ENCODE measurements at regions not wholly inside any gene's neighbourhood (a gene's known extent, or its start where the extent isn't known, plus 50 kb on each side); places are given as distances from the start of the nearest gene placed in this dataset.

- H3K9me3 ChIP-seq (ENCODE audit: low read depth): no peaks in the 10 kb centered on the region
- DNase-seq (ENCODE audit: low read depth in 1 of 2, low spot score in 1 of 2): no peak
- no peak overlapping the region for H3K4me3 ChIP-seq
- H3K4me1 ChIP-seq (ENCODE audit: low read depth): no peaks in the 10 kb centered on the region
- TF ChIP-seq CTCF (IDR thresholded peaks at IDR 0.05; ENCODE audit: low read depth, low read length): no peak
- no peaks in the 10 kb centered on the region for H3K27me3 ChIP-seq
- no peaks in the 10 kb centered on the region for H3K36me3 ChIP-seq
- H3K27ac ChIP-seq: no peak overlapping the region
Measured at GRCh38 chr22:27422442-27422841, 379.1 kb downstream of the MN1 start.

- no peaks in the 10 kb centered on the region for H3K4me1 ChIP-seq (ENCODE audit: low read depth)
- no peak for TF ChIP-seq CTCF (IDR thresholded peaks at IDR 0.05; ENCODE audit: low read depth, low read length)
- peak in 1 of 2 donors; percentile 63 for DNase-seq (ENCODE audit: low read depth in 1 of 2, low spot score in 1 of 2)
- H3K27ac ChIP-seq: no peak overlapping the region
- H3K9me3 ChIP-seq (ENCODE audit: low read depth): no peaks in the 10 kb centered on the region
- no peaks in the 10 kb centered on the region for H3K36me3 ChIP-seq
- no peaks in the 10 kb centered on the region for H3K27me3 ChIP-seq
- no peak overlapping the region for H3K4me3 ChIP-seq
Measured at GRCh38 chr22:27424319-27424718, 377.2 kb downstream of the MN1 start.

- H3K36me3 ChIP-seq: no peaks in the 10 kb centered on the region
- no peak for TF ChIP-seq CTCF (IDR thresholded peaks at IDR 0.05; ENCODE audit: low read depth, low read length)
- no peak overlapping the region for H3K4me3 ChIP-seq
Measured at GRCh38 chr22:27429476-27429875, 372.1 kb downstream of the MN1 start.

GRCh38 chr22:27431081-27431480, 370.5 kb downstream of the MN1 start:
- Histone ChIP-seq H3K27me3 (no peaks in the 10 kb centered on the region), H3K27ac (peak overlapping the region; percentile 65), H3K9me3 (ENCODE audit: low read depth) (no peaks in the 10 kb centered on the region), H3K36me3 (no peaks in the 10 kb centered on the region), H3K4me3 (no peak overlapping the region), H3K4me1 (ENCODE audit: low read depth) (peaks cover 26% of the 10 kb centered on the region)
- peak in 1 of 2 donors; percentile 65 for DNase-seq (ENCODE audit: low read depth in 1 of 2, low spot score in 1 of 2)
- TF ChIP-seq CTCF (IDR thresholded peaks at IDR 0.05; ENCODE audit: low read depth, low read length): no peak

More at GRCh38 chr22:27429476-27429875, 372.1 kb downstream of the MN1 start:
- no peak overlapping the region for H3K27ac ChIP-seq
- no peaks in the 10 kb centered on the region for H3K27me3 ChIP-seq
- no peak for DNase-seq (ENCODE audit: low read depth in 1 of 2, low spot score in 1 of 2)
- peaks cover 20% of the 10 kb centered on the region for H3K4me1 ChIP-seq (ENCODE audit: low read depth)
- H3K9me3 ChIP-seq (ENCODE audit: low read depth): no peaks in the 10 kb centered on the region

GRCh38 chr22:27431896-27432295, 369.7 kb downstream of the MN1 start:
- TF ChIP-seq CTCF (IDR thresholded peaks at IDR 0.05; ENCODE audit: low read depth, low read length): no peak
- Histone ChIP-seq H3K4me3 (no peak overlapping the region), H3K27ac (peak overlapping the region; percentile 65), H3K36me3 (no peaks in the 10 kb centered on the region), H3K9me3 (ENCODE audit: low read depth) (no peaks in the 10 kb centered on the region), H3K4me1 (ENCODE audit: low read depth) (peaks cover 27% of the 10 kb centered on the region), H3K27me3 (no peaks in the 10 kb centered on the region)
- DNase-seq (ENCODE audit: low read depth in 1 of 2, low spot score in 1 of 2): no peak

GRCh38 chr22:27433099-27433498, 368.5 kb downstream of the MN1 start:
- H3K4me3 ChIP-seq: no peak overlapping the region
- H3K36me3 ChIP-seq: no peaks in the 10 kb centered on the region
- peaks cover 27% of the 10 kb centered on the region for H3K4me1 ChIP-seq (ENCODE audit: low read depth)
- H3K27me3 ChIP-seq: no peaks in the 10 kb centered on the region
- TF ChIP-seq CTCF (IDR thresholded peaks at IDR 0.05; ENCODE audit: low read depth, low read length): no peak
- DNase-seq (ENCODE audit: low read depth in 1 of 2, low spot score in 1 of 2): no peak
- H3K9me3 ChIP-seq (ENCODE audit: low read depth): no peaks in the 10 kb centered on the region
- no peak overlapping the region for H3K27ac ChIP-seq

All from cardiac muscle cell (in vitro differentiated cells and primary cell).